Progenitor cell of endocrine pancreas (in vitro differentiated cells): ENCODE measurements at regions not wholly inside any gene's neighbourhood (a gene's known extent, or its start where the extent isn't known, plus 50 kb on each side); places are given as distances from the start of the nearest gene placed in this dataset.

ENCODE experiments used
- DNase-seq: peaks from one replicate; pipeline ENCODE4 v3.0.0; 2021; ENCODE audit warnings: low spot score; ENCODE audit not compliant: unreplicated experiment
- H3K27ac Mint-ChIP-seq: 2 replicates; pipeline ENCODE4 v1.8.0; 2021; ENCODE audit warnings: mild to moderate bottlenecking, moderate library complexity, mixed read lengths
- H3K27me3 Mint-ChIP-seq: 2 replicates; pipeline ENCODE4 v1.8.0; 2021; ENCODE audit warnings: mixed read lengths
- H3K36me3 Mint-ChIP-seq: 2 replicates; pipeline ENCODE4 v1.8.0; 2022; ENCODE audit warnings: mixed read lengths; ENCODE audit not compliant: insufficient read depth
- H3K4me1 Mint-ChIP-seq: 2 replicates; pipeline ENCODE4 v1.8.0; 2021; ENCODE audit warnings: low read depth, mixed read lengths
- H3K4me3 Mint-ChIP-seq: 2 replicates; pipeline ENCODE4 v1.8.0; 2021; ENCODE audit warnings: low read depth, mild to moderate bottlenecking, moderate library complexity, mixed read lengths
- H3K9me3 Mint-ChIP-seq: 2 replicates; pipeline ENCODE4 v1.8.0; 2021; ENCODE audit warnings: low read depth, mixed read lengths
- TF ChIP-seq, protein P1 (sequence below): fragments of 200-600 bp; sonication (generic); IDR thresholded peaks from one replicate; pipeline ENCODE4 v1.5.0; 2021; ENCODE audit warnings: antibody characterized with exemption, mild to moderate bottlenecking; ENCODE audit not compliant: unreplicated experiment

DNA sequence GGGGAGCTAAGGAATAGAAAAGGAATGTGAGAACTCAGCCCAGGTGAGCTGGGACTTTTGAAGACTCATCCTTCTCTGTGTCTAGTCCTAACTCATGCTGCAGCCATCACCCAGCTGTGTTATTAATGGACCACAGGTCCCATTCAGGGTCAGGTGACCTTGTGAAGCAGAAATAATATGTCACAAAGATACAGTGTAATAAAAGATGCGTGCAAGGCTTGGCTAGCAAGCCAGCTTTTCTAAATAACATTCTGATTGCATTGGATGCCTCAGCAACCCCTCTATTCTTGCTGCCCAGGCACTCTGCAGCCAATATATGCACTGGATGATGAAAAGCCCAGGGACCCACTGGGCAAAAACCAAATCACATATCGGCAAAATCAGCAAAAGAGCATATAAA lies 393.1 kb upstream of the PIK3C3 start:
- no peak overlapping the region for H3K4me3 Mint-ChIP-seq
- no peaks in the 10 kb centered on the region for H3K36me3 Mint-ChIP-seq
- no peak overlapping the region for H3K27ac Mint-ChIP-seq
- no peaks in the 10 kb centered on the region for H3K9me3 Mint-ChIP-seq
- no peak for DNase-seq
- TF ChIP-seq, protein P1, sequence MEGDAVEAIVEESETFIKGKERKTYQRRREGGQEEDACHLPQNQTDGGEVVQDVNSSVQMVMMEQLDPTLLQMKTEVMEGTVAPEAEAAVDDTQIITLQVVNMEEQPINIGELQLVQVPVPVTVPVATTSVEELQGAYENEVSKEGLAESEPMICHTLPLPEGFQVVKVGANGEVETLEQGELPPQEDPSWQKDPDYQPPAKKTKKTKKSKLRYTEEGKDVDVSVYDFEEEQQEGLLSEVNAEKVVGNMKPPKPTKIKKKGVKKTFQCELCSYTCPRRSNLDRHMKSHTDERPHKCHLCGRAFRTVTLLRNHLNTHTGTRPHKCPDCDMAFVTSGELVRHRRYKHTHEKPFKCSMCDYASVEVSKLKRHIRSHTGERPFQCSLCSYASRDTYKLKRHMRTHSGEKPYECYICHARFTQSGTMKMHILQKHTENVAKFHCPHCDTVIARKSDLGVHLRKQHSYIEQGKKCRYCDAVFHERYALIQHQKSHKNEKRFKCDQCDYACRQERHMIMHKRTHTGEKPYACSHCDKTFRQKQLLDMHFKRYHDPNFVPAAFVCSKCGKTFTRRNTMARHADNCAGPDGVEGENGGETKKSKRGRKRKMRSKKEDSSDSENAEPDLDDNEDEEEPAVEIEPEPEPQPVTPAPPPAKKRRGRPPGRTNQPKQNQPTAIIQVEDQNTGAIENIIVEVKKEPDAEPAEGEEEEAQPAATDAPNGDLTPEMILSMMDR: no peak
- H3K27me3 Mint-ChIP-seq: no peaks in the 10 kb centered on the region
- peaks cover 2% of the 10 kb centered on the region for H3K4me1 Mint-ChIP-seq

GRCh38 chr18:41558715-41559114 lies 396.3 kb upstream of the PIK3C3 start:
- Mint-ChIP-seq H3K36me3 (no peaks in the 10 kb centered on the region), H3K4me1 (peaks cover 2% of the 10 kb centered on the region), H3K9me3 (no peaks in the 10 kb centered on the region), H3K27ac (no peak overlapping the region), H3K4me3 (no peak overlapping the region), H3K27me3 (no peaks in the 10 kb centered on the region)
- DNase-seq: no peak
- TF ChIP-seq, protein P1: no peak

DNA sequence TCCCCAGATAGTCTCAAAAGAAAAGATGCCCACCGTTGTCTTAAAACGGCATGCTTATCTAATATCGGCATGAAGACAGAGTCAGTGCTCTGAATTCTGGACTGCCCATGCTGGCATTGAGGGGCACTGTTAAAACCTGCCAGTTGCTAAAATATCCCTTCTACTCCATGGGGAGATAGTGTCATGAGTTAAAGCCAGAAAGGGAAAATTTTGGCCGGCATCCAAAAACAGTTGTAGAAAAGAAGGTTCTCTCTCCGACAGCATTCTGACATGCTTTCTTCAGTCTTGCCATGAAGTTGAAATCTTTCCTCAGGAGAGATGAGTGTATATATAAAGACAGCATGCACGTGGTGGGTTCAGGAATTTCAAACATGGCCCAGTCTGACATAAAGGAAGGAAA lies 401.3 kb upstream of the PIK3C3 start:
- no peak for DNase-seq
- Mint-ChIP-seq H3K36me3 (no peaks in the 10 kb centered on the region), H3K4me3 (no peak overlapping the region), H3K27ac (no peak overlapping the region), H3K4me1 (peaks cover 7% of the 10 kb centered on the region), H3K9me3 (no peaks in the 10 kb centered on the region), H3K27me3 (no peaks in the 10 kb centered on the region)
- TF ChIP-seq, protein P1: no peak

- Mint-ChIP-seq H3K4me3 (no peak overlapping the region), H3K9me3 (no peaks in the 10 kb centered on the region), H3K36me3 (no peaks in the 10 kb centered on the region), H3K27ac (no peak overlapping the region), H3K4me1 (peaks cover 11% of the 10 kb centered on the region), H3K27me3 (no peaks in the 10 kb centered on the region)
- TF ChIP-seq, protein P1: no peak
- no peak for DNase-seq
These were observed 406.3 kb upstream of the PIK3C3 start for GRCh38 chr18:41548521-41549260.

- no peak overlapping the region for H3K4me3 Mint-ChIP-seq
- TF ChIP-seq, protein P1: no peak
- DNase-seq: no peak
- no peaks in the 10 kb centered on the region for H3K9me3 Mint-ChIP-seq
- H3K27ac Mint-ChIP-seq: no peak overlapping the region
- no peaks in the 10 kb centered on the region for H3K36me3 Mint-ChIP-seq
- H3K27me3 Mint-ChIP-seq: no peaks in the 10 kb centered on the region
- peaks cover 4% of the 10 kb centered on the region for H3K4me1 Mint-ChIP-seq
These were observed 409.7 kb upstream of the PIK3C3 start for GRCh38 chr18:41545091-41545888.
